Fibroblast of lung (primary cell): ENCODE measurements at regions not wholly inside any gene's neighbourhood (a gene's known extent, or its start where the extent isn't known, plus 50 kb on each side); places are given as distances from the start of the nearest gene placed in this dataset.

Source experiments
- EZH2 ChIP-seq: IDR thresholded peaks from 2 replicates; pipeline ENCODE4 v1.5.1; 2012; ENCODE audit warnings: low read length, control low read depth, mild to moderate bottlenecking; ENCODE audit errors: missing control alignments
- TF ChIP-seq, protein P1 (sequence below), 2 donors: IDR thresholded peaks in 1 of 2; conservative IDR thresholded peaks in 1 of 2; 1 replicate in 1 of 2; 2 replicates in 1 of 2; pipeline ENCODE4 v1.5.1; 2011 to 2012; ENCODE audit warnings: low read length in 2 of 2, control low read depth in 1 of 2, inconsistent platforms in 1 of 2, low read depth in 1 of 2, mild to moderate bottlenecking in 1 of 2

DNA sequence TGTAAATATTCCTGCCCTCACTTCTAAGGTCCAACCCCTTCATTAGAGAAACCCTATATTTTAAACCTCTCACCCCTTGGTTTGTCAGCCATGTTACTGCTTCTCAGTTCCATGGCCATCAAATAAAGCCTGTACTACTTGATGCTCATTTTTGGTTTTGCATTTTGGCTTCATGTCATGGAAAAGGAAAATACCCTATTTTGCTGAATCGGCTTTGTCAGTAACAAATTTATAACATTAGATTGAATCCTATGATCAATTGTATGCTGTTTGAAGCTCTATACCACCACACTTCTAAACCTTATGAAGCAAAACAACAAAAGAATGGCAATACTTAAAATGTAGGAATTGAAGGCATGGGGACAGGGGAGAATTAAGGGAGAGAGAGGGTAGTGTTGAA is 333.1 kb downstream of the ETV1 start:
- TF ChIP-seq, protein P1, sequence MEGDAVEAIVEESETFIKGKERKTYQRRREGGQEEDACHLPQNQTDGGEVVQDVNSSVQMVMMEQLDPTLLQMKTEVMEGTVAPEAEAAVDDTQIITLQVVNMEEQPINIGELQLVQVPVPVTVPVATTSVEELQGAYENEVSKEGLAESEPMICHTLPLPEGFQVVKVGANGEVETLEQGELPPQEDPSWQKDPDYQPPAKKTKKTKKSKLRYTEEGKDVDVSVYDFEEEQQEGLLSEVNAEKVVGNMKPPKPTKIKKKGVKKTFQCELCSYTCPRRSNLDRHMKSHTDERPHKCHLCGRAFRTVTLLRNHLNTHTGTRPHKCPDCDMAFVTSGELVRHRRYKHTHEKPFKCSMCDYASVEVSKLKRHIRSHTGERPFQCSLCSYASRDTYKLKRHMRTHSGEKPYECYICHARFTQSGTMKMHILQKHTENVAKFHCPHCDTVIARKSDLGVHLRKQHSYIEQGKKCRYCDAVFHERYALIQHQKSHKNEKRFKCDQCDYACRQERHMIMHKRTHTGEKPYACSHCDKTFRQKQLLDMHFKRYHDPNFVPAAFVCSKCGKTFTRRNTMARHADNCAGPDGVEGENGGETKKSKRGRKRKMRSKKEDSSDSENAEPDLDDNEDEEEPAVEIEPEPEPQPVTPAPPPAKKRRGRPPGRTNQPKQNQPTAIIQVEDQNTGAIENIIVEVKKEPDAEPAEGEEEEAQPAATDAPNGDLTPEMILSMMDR (conservative IDR thresholded peaks at IDR 0.05 in 1 of 2, IDR thresholded peaks at IDR 0.05 in 1 of 2; ENCODE audit: low read depth in 1 of 2, low read length in 2 of 2) = no peak
- TF ChIP-seq EZH2 = no peak
